ENCODE measurements at regions not wholly inside any gene's neighbourhood (a gene's known extent, or its start where the extent isn't known, plus 50 kb on each side); places are given as distances from the start of the nearest gene placed in this dataset.

GRCh38 chr11:34793666-34794065 is 122.5 kb downstream of the APIP start:
- H3K79me2 ChIP-seq (ENCODE audit: insufficient read depth): no peaks in the 10 kb centered on the region
- H3K9me2 ChIP-seq: no peaks in the 10 kb centered on the region
- no peak overlapping the region for H2AFZ ChIP-seq (ENCODE audit: low read depth)
- TF ChIP-seq GABPA (IDR thresholded peaks at IDR 0.05; ENCODE audit: low read depth) (no peak), PBX3 (IDR thresholded peaks at IDR 0.05) (no peak), SIN3A (IDR thresholded peaks at IDR 0.05; ENCODE audit: borderline replicate concordance, low read depth, low read length) (no peak), CHD2 (IDR thresholded peaks at IDR 0.05; ENCODE audit: low read length, partially characterized antibody) (no peak), EP300 (IDR thresholded peaks at IDR 0.05; ENCODE audit: borderline replicate concordance in 1 of 2, low read depth in 1 of 2, low read length in 1 of 2) (no peak), MAX (IDR thresholded peaks at IDR 0.05; ENCODE audit: low read depth) (no peak), MXI1 (IDR thresholded peaks at IDR 0.05; ENCODE audit: low read depth, low read length) (no peak), ELF1 (IDR thresholded peaks at IDR 0.05) (no peak), TAF1 (IDR thresholded peaks at IDR 0.05; ENCODE audit: borderline replicate concordance, low read depth, low read length) (no peak), EZH2phosphoT487 (IDR thresholded peaks at IDR 0.05; ENCODE audit: borderline replicate concordance, low read depth) (no peak), FOXJ3 (CRISPR knock-in tag; IDR thresholded peaks at IDR 0.05) (no peak), REST (IDR thresholded peaks at IDR 0.05; ENCODE audit: low read depth, low read length) (no peak), POLR2AphosphoS5 (IDR thresholded peaks at IDR 0.05; ENCODE audit: low read depth, low read length) (no peak), ZBTB33 (IDR thresholded peaks at IDR 0.05; ENCODE audit: borderline replicate concordance, low read depth) (no peak)
- CTCF ChIA-PET: no interaction called here
- H3K4me1 ChIP-seq (ENCODE audit: control insufficient read depth in 1 of 2, insufficient read depth in 2 of 2, low read depth in 1 of 2, low read length in 1 of 2): no peaks in the 10 kb centered on the region
- no peaks in the 10 kb centered on the region for H4K20me1 ChIP-seq (ENCODE audit: insufficient read depth)
- no peaks in the 10 kb centered on the region for H3K9me3 ChIP-seq
- DNase-seq: no peak
- H3K4me3 ChIP-seq (ENCODE audit: low read depth in 2 of 2, low read length in 1 of 2): no peak overlapping the region
- H3K36me3 ChIP-seq (replicated peaks in 1 of 2; ENCODE audit: control insufficient read depth in 1 of 2, insufficient read depth in 2 of 2, low read length in 1 of 2): no peaks in the 10 kb centered on the region
- H3K27ac ChIP-seq (ENCODE audit: low read depth in 2 of 2, low read length in 1 of 2): no peak overlapping the region
- POLR2A ChIA-PET: no interaction called here
- H3K27me3 ChIP-seq (ENCODE audit: insufficient read depth): no peaks in the 10 kb centered on the region; the same call in 1 of the 2 replicates
- no peak overlapping the region for H3K9ac ChIP-seq
- H3F3A ChIP-seq (replicated peaks; ENCODE audit: insufficient read depth): no peaks in the 10 kb centered on the region
- no peak overlapping the region for H3K4me2 ChIP-seq
